Small intestine (tissue), 7 donors: ENCODE measurements at regions not wholly inside any gene's neighbourhood (a gene's known extent, or its start where the extent isn't known, plus 50 kb on each side); places are given as distances from the start of the nearest gene placed in this dataset.

Experiments
- DNase-seq, 2 donors: peaks; one replicate each; pipeline versions ENCODE4 v3.0.0 to v3.0.0-alpha.2; 2013
- FAIRE-seq: peaks from 2 replicates; lab custom pipeline; 2012; peaks lifted over from hg19 to GRCh38; lab: Jason Lieb, UNC
- H3K27ac ChIP-seq, 3 donors: one replicate each; pipeline ENCODE4 v1.5.1; 2013; ENCODE audit warnings: low read length in 2 of 3, mild to moderate bottlenecking in 2 of 3, control low read depth in 1 of 3, inconsistent platforms in 1 of 3, low read depth in 1 of 3, moderate library complexity in 1 of 3
- H3K27me3 ChIP-seq, 3 donors: one replicate each; pipeline ENCODE4 v1.6.1; 2013; ENCODE audit warnings: low read length in 3 of 3, inconsistent platforms in 1 of 3; ENCODE audit not compliant: control insufficient read depth in 3 of 3, insufficient read depth in 3 of 3
- H3K36me3 ChIP-seq, 3 donors: one replicate each; pipeline ENCODE4 v1.6.1; 2013; ENCODE audit warnings: low read length in 3 of 3, inconsistent platforms in 1 of 3, low read depth in 1 of 3, mild to moderate bottlenecking in 1 of 3, moderate library complexity in 1 of 3; ENCODE audit not compliant: control insufficient read depth in 3 of 3, insufficient read depth in 2 of 3
- H3K4me1 ChIP-seq, 3 donors: one replicate each; pipeline ENCODE4 v1.6.1; 2013; ENCODE audit warnings: low read length in 2 of 3, inconsistent platforms in 1 of 3, low read depth in 1 of 3, mild to moderate bottlenecking in 1 of 3, moderate library complexity in 1 of 3; ENCODE audit not compliant: control insufficient read depth in 3 of 3, insufficient read depth in 2 of 3
- H3K4me3 ChIP-seq, 3 donors: one replicate each; pipeline ENCODE4 v1.5.1; 2013; ENCODE audit warnings: low read length in 3 of 3, control low read depth in 1 of 3, inconsistent platforms in 1 of 3, low read depth in 1 of 3, mild to moderate bottlenecking in 1 of 3, moderate library complexity in 1 of 3
- H3K9me3 ChIP-seq, 2 donors: one replicate each; pipeline ENCODE4 v1.6.1; 2013; ENCODE audit warnings: low read depth in 1 of 2, low read length in 1 of 2; ENCODE audit not compliant: control insufficient read depth in 2 of 2, insufficient read depth in 1 of 2
- WGBS, 3 donors: extraction: QIAGEN DNeasy Blood & Tissue Kit; methylation state at CpG; one replicate each; pipeline ENCODE4 v1.1.7; 2013; 5-methylcytosine and 5-hydroxymethylcytosine counted together
- donor health status: healthy with polysubstance abuse.
- donor health status: control.
- donor health status: control.
- donor health status: Bipolar disorder and iron deficiency.
- donor health status: healthy.

GRCh38 chr7:70975754-70976153 lies 156.2 kb upstream of the GALNT17 start:
- H3K4me1 ChIP-seq, result no peaks in the 10 kb centered on the region

DNA sequence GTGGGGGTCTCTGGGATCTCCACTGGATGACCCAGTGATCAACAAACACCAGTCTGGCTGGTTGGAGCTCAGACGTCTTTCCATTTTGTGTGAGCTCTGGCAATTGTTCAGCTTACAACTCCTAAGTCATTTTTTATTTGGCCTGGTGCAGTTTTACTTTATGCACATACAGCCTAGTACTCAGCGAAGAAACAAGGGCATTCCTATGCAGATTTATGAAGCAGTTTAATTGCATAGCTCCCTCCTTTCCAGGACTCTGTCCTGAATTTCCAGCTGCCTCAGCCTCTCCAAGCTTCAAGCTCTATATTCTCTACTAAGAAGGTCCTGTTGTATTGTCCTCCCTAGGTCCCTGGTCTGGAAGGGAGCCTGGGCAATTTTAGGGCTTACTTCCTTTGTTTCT lies 145.6 kb upstream of the GALNT17 start:
- Histone ChIP-seq H3K4me1 (no peaks in the 10 kb centered on the region), H3K9me3 (peaks cover 0 to 1% of the 10 kb centered on the region in 2 donors), H3K36me3 (no peaks in the 10 kb centered on the region), H3K27me3 (no peaks in the 10 kb centered on the region), H3K27ac (no peak overlapping the region), H3K4me3 (no peak overlapping the region)
- no peak for DNase-seq
- FAIRE-seq, result no peak
- 63 to 83% (median 66%) methylated on average over 2 of the region's 2 CpGs for WGBS, 3 donors

More at GRCh38 chr7:70975754-70976153, 156.2 kb upstream of the GALNT17 start:
- Histone ChIP-seq H3K4me3 (no peak overlapping the region), H3K27me3 (no peaks in the 10 kb centered on the region), H3K36me3 (no peaks in the 10 kb centered on the region), H3K9me3 (peaks cover under 1 to 1% of the 10 kb centered on the region in 2 donors), H3K27ac (no peak overlapping the region)
- no peak for FAIRE-seq
- no peak for DNase-seq

DNA sequence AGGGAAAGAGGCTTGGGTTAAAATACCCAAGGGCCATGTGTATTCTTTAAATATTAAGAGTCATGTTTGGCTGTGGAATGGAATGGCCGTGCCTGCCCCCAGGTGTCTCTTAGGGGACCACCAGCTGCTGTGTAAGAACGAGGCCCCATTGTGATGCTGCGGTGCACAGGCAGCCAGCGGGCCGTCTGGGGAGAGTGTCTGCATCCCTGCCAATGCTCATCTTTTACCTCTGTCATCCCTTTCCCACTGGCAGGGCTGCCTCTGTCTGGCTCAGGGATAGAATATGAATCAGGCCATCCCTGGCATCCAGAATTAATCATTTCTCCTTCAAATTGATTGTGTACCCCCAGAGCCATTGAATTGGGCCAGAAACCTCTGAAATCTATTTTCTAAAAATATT lies 137.8 kb upstream of the GALNT17 start:
- no peak for DNase-seq
- H3K4me3 ChIP-seq, result no peak overlapping the region
- H3K36me3 ChIP-seq, result no peaks in the 10 kb centered on the region
- WGBS, 3 donors, result 67 to 76% (median 72%) methylated on average over 5 of the region's 5 CpGs
- H3K27ac ChIP-seq, result no peak overlapping the region
- H3K9me3 ChIP-seq, result peaks cover 0 to 1% of the 10 kb centered on the region in 2 donors
- no peaks in the 10 kb centered on the region for H3K4me1 ChIP-seq
- no peaks in the 10 kb centered on the region for H3K27me3 ChIP-seq
- FAIRE-seq, result no peak

GRCh38 chr7:70997261-70997660 lies 134.7 kb upstream of the GALNT17 start:
- DNase-seq, result no peak
- Histone ChIP-seq H3K9me3 (no peaks in the 10 kb centered on the region), H3K27me3 (no peaks in the 10 kb centered on the region), H3K4me3 (no peak overlapping the region), H3K36me3 (no peaks in the 10 kb centered on the region), H3K4me1 (no peaks in the 10 kb centered on the region), H3K27ac (no peak overlapping the region)
- FAIRE-seq, result no peak
- WGBS, 3 donors, result 49 to 86% (median 78%) methylated on average over 1 of the region's 1 CpG

DNA sequence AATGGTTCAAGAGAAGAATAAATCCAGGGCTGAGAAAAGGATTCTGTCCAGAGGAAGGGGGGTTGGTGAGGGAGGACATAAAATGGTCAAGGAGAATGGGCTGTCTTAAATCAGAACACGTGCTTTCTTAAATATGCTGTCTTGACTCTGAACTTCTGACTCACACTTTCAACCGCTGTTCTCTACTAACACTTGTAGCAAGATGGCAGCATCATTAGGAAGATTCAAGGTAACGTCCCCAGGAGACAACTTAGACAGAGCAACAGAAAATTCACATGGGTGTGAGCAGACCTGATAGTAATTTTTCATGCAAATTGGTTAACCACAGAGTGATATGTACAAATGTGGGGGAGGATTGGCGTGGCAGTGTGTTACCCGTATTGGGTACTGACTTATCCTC lies 126.8 kb upstream of the GALNT17 start:
- FAIRE-seq, result no peak
- no peak overlapping the region for H3K27ac ChIP-seq
- H3K4me1 ChIP-seq, result no peaks in the 10 kb centered on the region
- no peak for DNase-seq
- H3K4me3 ChIP-seq, result no peak overlapping the region
- H3K27me3 ChIP-seq, result no peaks in the 10 kb centered on the region
- H3K9me3 ChIP-seq, result peaks cover 0 to 3% of the 10 kb centered on the region in 2 donors
- WGBS, 3 donors, result 65 to 73% (median 72%) methylated on average over 5 of the region's 5 CpGs
- no peaks in the 10 kb centered on the region for H3K36me3 ChIP-seq

DNA sequence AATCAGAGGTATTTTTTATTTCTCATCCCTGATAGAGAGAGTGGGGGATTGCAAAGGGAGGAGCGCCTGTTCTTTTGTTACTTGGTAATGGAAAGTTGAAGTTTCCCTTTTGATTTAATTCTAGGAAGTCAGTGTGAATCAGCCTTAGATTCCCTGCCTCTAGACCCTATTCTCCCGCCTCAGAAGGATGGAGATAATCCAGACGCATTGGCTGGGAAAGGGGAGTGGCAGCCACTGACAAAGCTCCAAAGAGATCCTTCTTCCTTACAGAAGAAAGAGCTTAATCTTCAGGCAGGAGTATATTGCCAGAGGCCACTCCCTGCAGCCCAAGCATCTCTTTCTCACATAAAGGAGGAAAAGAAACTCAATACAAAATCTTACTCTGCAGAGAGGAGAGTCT lies 122.3 kb upstream of the GALNT17 start:
- no peak for FAIRE-seq

DNA sequence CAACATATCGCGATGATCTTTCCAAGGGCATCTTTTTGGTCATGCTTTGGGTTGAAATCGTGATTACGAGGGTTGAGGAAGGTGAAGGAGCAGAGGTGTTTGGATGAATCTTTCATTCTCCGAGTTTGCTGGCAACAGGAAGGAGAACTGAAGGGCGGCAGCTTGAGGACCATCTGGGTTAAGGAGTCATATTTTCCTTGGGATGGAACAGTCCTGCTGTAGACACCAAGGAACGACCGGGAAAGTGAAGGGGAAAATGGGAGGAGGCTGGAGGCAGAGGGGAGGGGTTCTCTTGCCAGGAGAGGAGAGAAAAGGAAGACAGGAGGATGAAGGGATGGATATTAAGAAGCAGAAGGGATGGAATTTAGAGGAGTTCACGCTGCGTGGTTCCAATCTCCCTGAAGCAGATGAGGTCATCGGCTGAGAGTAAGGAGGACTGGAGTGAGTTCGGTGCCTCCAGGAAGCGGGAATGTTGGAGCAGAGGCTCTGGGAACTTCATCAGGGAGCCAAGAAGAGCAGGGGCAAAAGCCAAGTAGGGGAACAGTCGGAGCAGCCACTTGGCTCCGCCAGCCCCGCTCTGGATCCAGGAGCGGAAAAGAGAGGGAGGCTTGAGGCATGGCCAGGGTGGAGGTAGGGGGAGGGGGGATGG lies 116.6 kb upstream of the GALNT17 start:
- no peaks in the 10 kb centered on the region for H3K36me3 ChIP-seq
- H3K4me1 ChIP-seq, result no peaks in the 10 kb centered on the region
- H3K27ac ChIP-seq, result no peak overlapping the region
- no peak overlapping the region for H3K4me3 ChIP-seq
- DNase-seq (no peak), FAIRE-seq (no peak)
- H3K9me3 ChIP-seq, result no peaks in the 10 kb centered on the region
- 66 to 84% (median 83%) methylated on average over 17 of the region's 17 CpGs for WGBS, 3 donors
- H3K27me3 ChIP-seq, result no peaks in the 10 kb centered on the region

More for the DNA sequence above, 122.3 kb upstream of the GALNT17 start:
- Histone ChIP-seq H3K4me1 (no peaks in the 10 kb centered on the region), H3K27ac (no peak overlapping the region), H3K27me3 (no peaks in the 10 kb centered on the region), H3K9me3 (no peaks in the 10 kb centered on the region), H3K36me3 (no peaks in the 10 kb centered on the region), H3K4me3 (no peak overlapping the region)
- DNase-seq, result no peak
- 66 to 75% (median 72%) methylated on average over 3 of the region's 3 CpGs for WGBS, 3 donors

DNA sequence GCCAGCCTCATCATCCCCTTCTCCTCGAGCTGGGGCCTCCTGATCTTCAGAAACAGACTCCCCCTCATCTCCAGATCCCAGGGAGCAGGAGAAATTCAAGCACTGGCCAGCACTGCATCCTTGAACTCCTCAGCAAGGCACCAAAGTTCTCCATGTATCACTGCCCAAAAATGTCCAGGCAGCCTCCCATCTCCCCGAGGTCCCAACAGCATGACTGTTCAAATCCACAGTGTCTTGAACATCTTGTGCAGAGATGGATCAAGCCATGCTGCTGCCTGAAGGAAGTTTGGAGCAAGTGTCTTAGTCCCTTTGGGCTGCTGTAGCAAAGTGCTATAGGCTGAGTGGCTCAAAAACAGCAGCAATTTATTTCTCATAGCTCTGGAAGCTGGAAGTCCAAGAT lies 115.5 kb upstream of the GALNT17 start:
- DNase-seq, result no peak
- H3K36me3 ChIP-seq, result no peaks in the 10 kb centered on the region

DNA sequence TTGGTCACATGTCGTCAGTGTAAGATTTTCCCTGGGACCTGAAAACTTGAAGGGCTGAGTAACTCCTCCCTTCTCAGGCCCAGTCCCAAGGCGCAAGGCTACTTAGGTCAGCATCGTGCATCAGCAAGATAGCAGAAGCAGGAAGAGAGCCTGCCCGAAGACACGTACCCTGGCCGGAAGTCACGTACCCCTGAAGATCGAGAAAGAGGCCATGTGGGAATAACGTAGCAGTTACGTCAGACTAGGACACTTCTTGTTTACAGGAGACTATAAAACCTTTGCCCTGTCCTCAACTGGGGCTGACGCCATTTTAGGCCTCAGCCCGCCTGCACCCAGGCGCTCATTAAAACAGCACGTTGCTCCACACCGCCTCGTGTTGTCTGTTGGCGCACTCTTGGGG lies 114.3 kb upstream of the GALNT17 start:
- no peaks in the 10 kb centered on the region for H3K4me1 ChIP-seq
- FAIRE-seq (no peak), DNase-seq (no peak)
- 93% methylated on average over 17 of the region's 17 CpGs for WGBS, 3 donors
- no peaks in the 10 kb centered on the region for H3K9me3 ChIP-seq
- H3K4me3 ChIP-seq, result no peak overlapping the region
- H3K27me3 ChIP-seq, result no peaks in the 10 kb centered on the region
- H3K27ac ChIP-seq, result no peak overlapping the region
- no peaks in the 10 kb centered on the region for H3K36me3 ChIP-seq

More for the DNA sequence above, 115.5 kb upstream of the GALNT17 start:
- no peaks in the 10 kb centered on the region for H3K9me3 ChIP-seq
- H3K27ac ChIP-seq, result no peak overlapping the region
- H3K27me3 ChIP-seq, result no peaks in the 10 kb centered on the region
- WGBS, 3 donors, result 53 to 63% (median 60%) methylated on average over 2 of the region's 2 CpGs
- no peaks in the 10 kb centered on the region for H3K4me1 ChIP-seq
- H3K4me3 ChIP-seq, result no peak overlapping the region
- FAIRE-seq, result no peak
